ENCODE measurements at regions not wholly inside any gene's neighbourhood (a gene's known extent, or its start where the extent isn't known, plus 50 kb on each side); places are given as distances from the start of the nearest gene placed in this dataset.
"Not testable (repeated sequence)": the region's sequence is repeated elsewhere in the genome, so short reads cannot be mapped to it uniquely, and the experiment has no call there.

- Mint-ChIP-seq H3K36me3 (ENCODE audit: low read depth) (no peaks in the 10 kb centered on the region), H3K4me1 (ENCODE audit: low read depth) (no peaks in the 10 kb centered on the region), H3K4me3 (no peak overlapping the region), H3K27me3 (peaks cover 22% of the 10 kb centered on the region), H3K9me3 (peaks cover 5% of the 10 kb centered on the region), H3K27ac (no peak overlapping the region)
- no peak for DNase-seq
Measured at GRCh38 chr2:239647052-239647819, 246.4 kb upstream of the HDAC4 start.

DNA sequence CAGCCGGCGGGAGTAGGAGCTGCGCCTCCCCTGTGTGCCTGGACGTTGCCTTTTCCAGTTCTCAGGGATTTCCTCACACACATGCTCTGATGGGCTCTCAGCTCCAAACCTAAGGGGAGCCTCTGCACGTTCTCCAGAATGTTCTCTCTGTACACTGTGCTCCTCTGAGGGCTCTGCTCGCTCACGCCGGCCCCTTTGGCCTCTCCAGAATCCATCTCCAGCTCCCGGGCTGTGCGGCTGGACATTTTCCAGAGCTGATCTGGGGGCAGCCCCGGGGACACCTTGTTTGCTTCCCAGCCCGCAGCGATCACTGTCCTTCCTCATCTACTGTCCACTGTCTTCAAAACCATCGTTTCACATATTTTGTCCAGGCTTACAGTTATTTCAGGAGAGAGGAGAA, 245.4 kb upstream of the HDAC4 start:
- Mint-ChIP-seq H3K27ac (no peak overlapping the region), H3K4me3 (no peak overlapping the region), H3K4me1 (ENCODE audit: low read depth) (no peaks in the 10 kb centered on the region), H3K36me3 (ENCODE audit: low read depth) (no peaks in the 10 kb centered on the region), H3K27me3 (peaks cover 22% of the 10 kb centered on the region), H3K9me3 (peaks cover 5% of the 10 kb centered on the region)
- DNase-seq = no peak

DNA sequence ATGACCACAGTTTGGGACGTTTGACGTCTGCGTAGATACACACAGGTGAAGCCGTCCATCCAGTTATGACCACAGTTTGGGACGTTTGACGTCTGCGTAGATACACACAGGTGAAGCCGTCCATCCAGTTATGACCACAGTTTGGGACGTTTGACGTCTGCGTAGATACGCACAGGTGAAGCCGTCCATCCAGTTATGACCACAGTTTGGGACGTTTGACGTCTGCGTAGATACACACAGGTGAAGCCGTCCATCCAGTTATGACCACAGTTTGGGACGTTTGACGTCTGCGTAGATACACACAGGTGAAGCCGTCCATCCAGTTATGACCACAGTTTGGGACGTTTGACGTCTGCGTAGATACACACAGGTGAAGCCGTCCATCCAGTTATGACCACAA, 243.8 kb upstream of the HDAC4 start:
- not testable (repeated sequence) for H3K4me1 Mint-ChIP-seq (ENCODE audit: low read depth); DNase-seq; H3K4me3 Mint-ChIP-seq; H3K36me3 Mint-ChIP-seq (ENCODE audit: low read depth); H3K9me3 Mint-ChIP-seq; H3K27ac Mint-ChIP-seq
- peaks cover 22% of the 10 kb centered on the region for H3K27me3 Mint-ChIP-seq

DNA sequence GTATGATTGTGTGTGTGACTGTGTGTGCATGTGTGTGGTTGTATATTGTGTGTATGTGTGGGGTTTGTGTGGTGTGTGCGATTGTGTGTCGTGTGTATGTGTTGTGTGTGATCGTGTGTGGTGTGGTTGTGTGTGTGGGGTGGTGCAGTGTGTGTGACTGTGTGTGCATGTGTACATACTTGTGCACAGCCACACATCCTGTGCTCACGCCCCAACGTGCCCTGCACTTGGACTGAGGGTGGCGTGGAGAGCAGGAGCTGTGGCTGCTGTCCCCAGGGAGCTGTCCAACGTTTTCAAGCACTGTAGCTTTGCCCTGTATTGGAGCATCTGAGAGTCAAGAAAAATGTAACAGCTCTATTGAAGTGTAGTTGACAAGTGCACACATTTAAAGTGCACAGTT, 243.2 kb upstream of the HDAC4 start:
- no peak for DNase-seq
- no peak overlapping the region for H3K27ac Mint-ChIP-seq

GRCh38 chr2:239642406-239643004, 241.7 kb upstream of the HDAC4 start:
- no peaks in the 10 kb centered on the region for H3K36me3 Mint-ChIP-seq (ENCODE audit: low read depth)
- H3K27ac Mint-ChIP-seq = no peak overlapping the region
- H3K4me3 Mint-ChIP-seq = no peak overlapping the region
- DNase-seq = no peak
- H3K9me3 Mint-ChIP-seq = no peaks in the 10 kb centered on the region
- no peaks in the 10 kb centered on the region for H3K4me1 Mint-ChIP-seq (ENCODE audit: low read depth)
- peaks cover 18% of the 10 kb centered on the region for H3K27me3 Mint-ChIP-seq

More for the DNA sequence above, 243.2 kb upstream of the HDAC4 start:
- H3K36me3 Mint-ChIP-seq (ENCODE audit: low read depth) = no peaks in the 10 kb centered on the region
- peaks cover under 1% of the 10 kb centered on the region for H3K9me3 Mint-ChIP-seq
- no peak overlapping the region for H3K4me3 Mint-ChIP-seq
- H3K27me3 Mint-ChIP-seq = peaks cover 17% of the 10 kb centered on the region
- no peaks in the 10 kb centered on the region for H3K4me1 Mint-ChIP-seq (ENCODE audit: low read depth)

DNA sequence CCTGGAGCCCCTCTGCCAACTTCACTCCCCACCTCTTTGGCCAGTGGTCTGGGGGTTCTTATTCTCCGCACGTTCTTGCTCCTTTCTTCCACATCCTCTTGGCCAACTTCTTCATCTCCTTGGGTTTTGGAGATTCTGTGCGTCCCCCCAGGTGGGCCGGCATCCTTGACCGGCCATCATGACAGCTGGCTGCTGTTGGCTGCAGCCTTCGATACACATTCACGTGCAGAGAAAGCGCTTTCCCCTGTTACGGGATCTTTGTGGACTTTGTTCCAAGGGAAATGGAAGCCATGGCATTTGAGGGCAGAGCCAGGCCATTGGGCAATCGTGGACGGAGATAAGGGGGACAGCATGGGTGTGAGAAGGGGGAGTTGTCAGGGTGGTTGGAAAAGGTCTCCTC, 241.1 kb upstream of the HDAC4 start:
- not testable (repeated sequence) for H3K27ac Mint-ChIP-seq, H3K9me3 Mint-ChIP-seq
- peaks cover 15% of the 10 kb centered on the region for H3K27me3 Mint-ChIP-seq

GRCh38 chr2:239640676-239641578, 240.1 kb upstream of the HDAC4 start:
- Mint-ChIP-seq H3K4me1 (ENCODE audit: low read depth) (no peaks in the 10 kb centered on the region), H3K27me3 (peaks cover 14% of the 10 kb centered on the region), H3K27ac (no peak overlapping the region), H3K9me3 (no peaks in the 10 kb centered on the region), H3K4me3 (no peak overlapping the region), H3K36me3 (ENCODE audit: low read depth) (no peaks in the 10 kb centered on the region)
- no peak for DNase-seq

More for the DNA sequence above, 241.1 kb upstream of the HDAC4 start:
- H3K4me1 Mint-ChIP-seq (ENCODE audit: low read depth); DNase-seq; H3K36me3 Mint-ChIP-seq (ENCODE audit: low read depth); H3K4me3 Mint-ChIP-seq: not testable (repeated sequence)

DNA sequence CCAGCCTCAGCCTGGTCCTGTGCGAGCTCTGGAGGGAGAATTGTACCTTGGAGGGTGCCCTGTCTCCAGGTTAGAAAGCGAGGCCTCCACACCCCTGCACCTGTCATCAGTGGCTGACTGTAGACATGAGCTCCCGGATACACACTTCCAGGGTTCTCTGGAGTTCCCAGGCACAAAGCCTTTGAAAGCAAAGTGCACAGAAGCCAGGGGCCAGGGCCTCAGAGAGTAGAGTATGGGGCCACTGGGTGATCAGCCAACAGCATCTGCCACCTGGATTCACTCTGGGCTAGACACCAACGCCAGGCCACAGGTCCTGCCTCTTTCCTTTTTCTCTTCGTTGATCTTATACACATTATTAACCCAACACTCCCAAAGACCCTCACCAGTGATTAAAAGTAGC, 239.4 kb upstream of the HDAC4 start:
- Mint-ChIP-seq H3K4me1 (ENCODE audit: low read depth) (no peaks in the 10 kb centered on the region), H3K27me3 (peaks cover 11% of the 10 kb centered on the region), H3K27ac (no peak overlapping the region), H3K9me3 (no peaks in the 10 kb centered on the region), H3K36me3 (ENCODE audit: low read depth) (no peaks in the 10 kb centered on the region), H3K4me3 (no peak overlapping the region)
- DNase-seq = no peak

DNA sequence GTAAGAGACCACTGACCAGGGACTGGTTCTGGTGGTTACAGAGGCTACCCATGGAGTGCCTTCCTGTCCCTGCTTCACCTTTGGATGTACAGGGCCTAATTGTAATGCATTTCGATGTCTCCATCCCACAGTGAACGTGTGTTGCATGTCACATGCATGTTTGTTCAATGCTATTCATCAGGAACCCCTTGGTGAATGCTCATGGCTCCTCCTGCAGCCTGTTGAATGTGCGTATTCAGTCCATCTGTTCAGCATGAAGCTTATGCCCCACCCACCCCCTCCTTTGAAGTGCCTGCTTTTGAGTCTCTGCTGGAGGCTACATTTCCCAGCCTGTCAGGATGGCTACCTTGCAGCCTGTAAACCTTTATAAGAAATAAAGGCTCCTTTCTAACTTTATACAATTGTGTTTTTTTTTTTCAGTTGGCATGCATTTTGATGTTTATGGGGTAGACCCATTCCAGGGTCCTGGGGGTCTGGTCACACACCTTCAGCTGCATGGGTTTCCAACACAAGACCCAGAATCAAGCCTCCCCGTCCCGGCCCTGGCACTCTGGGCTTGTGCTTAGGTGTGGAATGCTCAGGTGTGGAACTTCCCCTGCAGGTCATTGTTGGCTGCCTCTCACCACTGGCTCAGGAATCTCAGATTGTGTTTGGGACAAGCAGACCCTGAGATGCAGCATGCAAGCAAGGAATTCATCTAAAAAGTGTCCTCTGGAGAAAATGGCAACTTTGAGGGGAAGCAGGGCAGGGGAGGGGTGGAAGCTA, 238.8 kb upstream of the HDAC4 start:
- H3K27ac Mint-ChIP-seq = no peak overlapping the region
- H3K27me3 Mint-ChIP-seq = peaks cover 9% of the 10 kb centered on the region
- DNase-seq = no peak
- H3K9me3 Mint-ChIP-seq = no peaks in the 10 kb centered on the region
- H3K4me3 Mint-ChIP-seq = no peak overlapping the region
- no peaks in the 10 kb centered on the region for H3K4me1 Mint-ChIP-seq (ENCODE audit: low read depth)
- no peaks in the 10 kb centered on the region for H3K36me3 Mint-ChIP-seq (ENCODE audit: low read depth)

GRCh38 chr2:239638376-239638775, 237.6 kb upstream of the HDAC4 start:
- Mint-ChIP-seq H3K36me3 (ENCODE audit: low read depth) (no peaks in the 10 kb centered on the region), H3K27me3 (peaks cover 9% of the 10 kb centered on the region), H3K4me1 (ENCODE audit: low read depth) (no peaks in the 10 kb centered on the region), H3K9me3 (no peaks in the 10 kb centered on the region), H3K4me3 (no peak overlapping the region), H3K27ac (no peak overlapping the region)
- DNase-seq = no peak

DNA sequence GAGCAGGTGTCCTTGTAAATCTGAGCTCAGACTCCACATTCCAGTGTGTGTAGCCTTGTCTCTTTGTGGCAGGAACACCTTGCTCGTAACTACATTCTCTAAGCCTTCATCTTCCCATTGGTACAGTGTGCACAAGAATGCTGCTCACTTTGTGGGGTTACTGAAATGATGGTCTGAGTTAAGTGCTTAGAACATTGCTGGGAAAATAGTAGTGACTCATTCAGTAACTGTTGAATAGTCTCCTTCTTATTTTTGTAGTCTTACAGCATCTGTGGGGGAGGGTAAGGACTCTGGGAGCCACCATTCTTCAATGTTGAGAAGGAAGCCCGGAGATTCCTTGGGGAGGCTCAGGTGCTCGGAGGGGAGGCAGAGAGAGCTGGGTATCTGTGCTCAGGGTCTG, 236.0 kb upstream of the HDAC4 start:
- DNase-seq = no peak
- no peak overlapping the region for H3K27ac Mint-ChIP-seq
- no peaks in the 10 kb centered on the region for H3K4me1 Mint-ChIP-seq (ENCODE audit: low read depth)
- peaks cover 9% of the 10 kb centered on the region for H3K27me3 Mint-ChIP-seq
- H3K4me3 Mint-ChIP-seq = no peak overlapping the region
- no peaks in the 10 kb centered on the region for H3K36me3 Mint-ChIP-seq (ENCODE audit: low read depth)
- H3K9me3 Mint-ChIP-seq = no peaks in the 10 kb centered on the region

GRCh38 chr2:239634769-239635168, 233.9 kb upstream of the HDAC4 start:
- peaks cover 9% of the 10 kb centered on the region for H3K27me3 Mint-ChIP-seq
- no peaks in the 10 kb centered on the region for H3K36me3 Mint-ChIP-seq (ENCODE audit: low read depth)
- H3K27ac Mint-ChIP-seq = no peak overlapping the region
- H3K9me3 Mint-ChIP-seq = no peaks in the 10 kb centered on the region
- no peak overlapping the region for H3K4me3 Mint-ChIP-seq
- DNase-seq = no peak
- H3K4me1 Mint-ChIP-seq (ENCODE audit: low read depth) = peaks cover 6% of the 10 kb centered on the region

DNA sequence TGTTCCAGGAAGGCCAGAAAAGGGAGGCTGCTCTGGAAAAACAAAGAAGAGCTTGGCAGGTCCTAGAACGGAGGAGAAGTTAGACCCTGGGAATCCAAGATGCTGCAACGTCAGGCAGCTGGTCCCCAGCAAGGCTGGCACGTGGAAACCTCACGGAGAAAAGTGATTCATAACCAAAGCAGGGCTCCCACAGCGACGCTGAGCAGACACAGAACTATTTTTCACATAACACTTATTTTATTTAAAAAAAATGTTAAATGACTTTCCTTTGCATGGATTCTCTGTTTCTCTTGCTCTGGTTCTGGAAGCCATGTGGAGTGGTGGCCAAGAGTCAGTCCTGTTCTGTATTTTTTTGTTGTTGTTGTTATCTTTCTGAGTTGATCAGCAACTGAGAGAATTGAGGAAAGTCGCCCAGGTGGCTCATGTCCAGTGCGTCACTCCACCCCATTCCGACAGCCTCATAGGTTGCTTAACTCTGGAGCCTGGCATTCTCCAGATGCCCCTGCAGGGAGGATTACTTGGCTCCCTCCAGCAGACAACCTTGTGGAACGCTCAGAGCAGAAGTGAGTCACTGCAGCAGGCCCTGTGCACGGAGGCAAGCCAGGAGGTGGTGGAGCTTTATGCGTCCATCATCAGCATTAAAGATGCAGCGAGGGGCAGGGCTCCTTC, 229.9 kb upstream of the HDAC4 start:
- H3K4me3 Mint-ChIP-seq = no peak overlapping the region
- no peak for DNase-seq
- H3K27me3 Mint-ChIP-seq = peaks cover 2% of the 10 kb centered on the region
- no peaks in the 10 kb centered on the region for H3K9me3 Mint-ChIP-seq
- no peak overlapping the region for H3K27ac Mint-ChIP-seq
- no peaks in the 10 kb centered on the region for H3K36me3 Mint-ChIP-seq (ENCODE audit: low read depth)
- peaks cover 18% of the 10 kb centered on the region for H3K4me1 Mint-ChIP-seq (ENCODE audit: low read depth)
